ENCODE measurements at regions not wholly inside any gene's neighbourhood (a gene's known extent, or its start where the extent isn't known, plus 50 kb on each side); places are given as distances from the start of the nearest gene placed in this dataset.
"Not testable (repeated sequence)": the region's sequence is repeated elsewhere in the genome, so short reads cannot be mapped to it uniquely, and the experiment has no call there.

DNA sequence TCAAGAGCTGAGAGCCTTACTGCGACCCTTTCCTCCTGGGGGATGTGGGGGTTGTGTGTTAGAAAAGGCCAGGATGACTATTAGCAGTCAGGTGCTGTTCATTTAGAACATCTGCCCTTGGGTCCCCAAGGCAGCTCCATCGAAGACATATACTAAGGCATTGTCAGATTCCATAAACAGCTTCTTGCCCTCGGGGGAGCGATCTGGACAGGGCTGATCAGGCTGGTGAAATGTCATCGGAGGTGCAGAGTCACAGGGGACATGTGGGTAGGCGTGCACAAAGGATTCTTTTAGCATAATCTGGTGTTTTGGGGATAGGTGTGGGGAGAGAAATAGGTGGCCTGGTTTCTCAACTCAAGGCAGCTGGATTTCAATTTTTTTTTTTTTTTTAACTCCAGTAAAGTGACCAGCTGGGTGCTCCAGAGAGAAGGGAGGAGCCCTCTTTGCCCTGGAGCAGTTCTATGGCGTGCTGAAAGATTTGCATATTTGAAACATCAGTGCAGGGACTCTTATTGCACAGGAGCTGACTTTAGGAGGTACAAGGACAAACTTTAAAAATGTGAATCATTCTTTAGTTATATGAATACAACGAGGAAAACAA lies 160.1 kb downstream of the SUDS3 start:
- no peak for DNase-seq (ENCODE audit: low read depth in 2 of 2)

DNA sequence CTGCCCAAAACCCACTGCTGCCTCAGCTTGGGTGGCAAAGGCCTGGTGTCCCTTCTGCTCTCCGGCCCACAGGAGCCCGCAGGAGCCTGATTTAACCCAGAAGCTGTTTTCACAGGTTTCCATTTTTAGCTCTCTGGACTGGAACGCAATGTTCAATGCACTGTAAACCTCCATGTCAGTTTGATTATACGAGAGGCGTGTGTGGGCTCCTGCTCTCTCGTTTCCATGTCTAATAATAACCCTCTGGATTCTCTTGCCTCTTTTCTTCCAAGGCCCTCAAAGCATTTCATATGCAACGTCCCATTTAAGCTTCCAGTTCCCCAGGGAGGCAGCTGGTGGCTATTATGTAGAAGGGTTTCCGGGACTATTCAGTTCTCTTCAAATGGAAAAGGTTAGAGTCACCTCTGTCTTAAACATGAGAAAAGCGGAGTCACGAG lies 161.1 kb downstream of the SUDS3 start:
- no peak for DNase-seq (ENCODE audit: low read depth in 2 of 2)

DNA sequence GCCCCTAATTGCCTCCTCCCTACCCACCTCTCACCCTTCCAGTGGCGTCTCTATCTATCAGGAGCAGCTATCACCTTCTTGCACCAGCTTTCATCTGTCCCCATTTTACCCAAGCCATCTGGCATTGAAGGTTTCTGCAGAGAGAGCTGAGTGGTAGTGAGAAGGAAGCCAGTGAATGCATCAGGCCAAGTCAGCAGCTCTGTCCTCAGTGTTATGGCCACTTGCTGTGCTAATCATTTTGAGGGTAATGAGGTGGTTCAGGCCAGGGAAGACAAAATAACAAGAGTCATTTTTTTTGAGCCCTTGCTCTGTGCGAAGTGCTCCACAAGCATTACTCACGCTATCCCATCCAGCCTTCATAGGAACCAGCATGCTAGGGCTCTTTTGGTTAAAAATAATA lies 164.7 kb downstream of the SUDS3 start:
- no peak for DNase-seq (ENCODE audit: low read depth in 2 of 2)

DNA sequence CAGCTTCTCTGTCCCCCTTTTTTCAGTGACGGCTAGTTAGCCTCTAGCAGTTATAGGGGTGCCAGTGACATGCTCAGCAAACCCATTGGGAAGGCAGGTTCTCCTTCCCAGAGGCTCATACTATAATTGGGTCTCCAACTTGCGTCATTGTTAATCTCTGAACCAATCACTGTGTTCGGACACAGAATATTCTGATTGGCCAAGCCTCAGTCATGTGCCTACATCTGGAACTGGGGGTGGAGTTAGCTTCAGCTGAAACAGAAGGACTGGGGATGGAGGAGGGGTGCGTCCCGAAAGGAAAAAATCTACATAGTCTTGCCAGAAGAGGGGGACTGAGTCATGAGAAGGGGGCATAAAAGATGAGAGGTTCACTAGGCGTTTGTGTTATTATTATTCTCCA lies 165.6 kb downstream of the SUDS3 start:
- DNase-seq (ENCODE audit: low read depth in 2 of 2) = no peak

DNA sequence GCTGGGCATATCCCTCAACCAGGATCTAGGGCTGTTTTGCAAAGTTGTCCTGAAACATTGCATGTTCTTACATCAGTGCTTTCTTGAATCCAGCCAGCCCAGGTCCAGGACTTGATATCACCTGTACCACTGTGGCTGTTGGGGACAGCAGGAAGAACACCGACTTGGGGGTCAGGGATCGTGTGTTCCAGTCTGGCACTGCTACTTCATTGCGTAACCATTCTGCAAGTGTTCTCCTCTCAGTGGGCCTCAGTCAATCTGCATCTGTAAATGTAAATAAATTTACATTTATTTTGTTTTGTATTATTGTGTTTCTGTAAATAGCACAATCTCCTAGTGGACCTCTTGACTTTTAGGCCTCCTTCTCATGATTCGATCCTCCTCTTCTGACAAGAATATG lies 167.3 kb downstream of the SUDS3 start:
- DNase-seq (ENCODE audit: low read depth in 2 of 2) = no peak

DNA sequence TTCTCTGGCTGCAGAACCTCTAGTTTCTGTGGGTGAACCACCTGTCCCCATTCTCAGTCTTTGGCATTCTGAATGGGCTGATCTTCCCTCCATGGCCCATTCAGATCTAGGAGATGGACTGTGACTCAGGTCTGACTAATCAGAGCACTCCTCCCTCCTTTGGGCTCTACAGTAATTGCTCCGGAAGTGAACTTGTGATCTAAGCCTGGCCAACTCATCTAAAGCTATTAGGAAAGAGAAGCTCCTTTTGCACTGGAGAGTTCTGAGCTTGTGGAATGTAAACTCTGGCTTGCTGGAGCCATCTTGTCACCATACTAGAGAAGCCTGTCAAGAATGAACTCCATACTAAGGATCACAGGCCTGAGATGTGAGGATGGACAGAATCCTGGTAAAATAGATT lies 168.2 kb downstream of the SUDS3 start:
- no peak for DNase-seq (ENCODE audit: low read depth in 2 of 2)

DNA sequence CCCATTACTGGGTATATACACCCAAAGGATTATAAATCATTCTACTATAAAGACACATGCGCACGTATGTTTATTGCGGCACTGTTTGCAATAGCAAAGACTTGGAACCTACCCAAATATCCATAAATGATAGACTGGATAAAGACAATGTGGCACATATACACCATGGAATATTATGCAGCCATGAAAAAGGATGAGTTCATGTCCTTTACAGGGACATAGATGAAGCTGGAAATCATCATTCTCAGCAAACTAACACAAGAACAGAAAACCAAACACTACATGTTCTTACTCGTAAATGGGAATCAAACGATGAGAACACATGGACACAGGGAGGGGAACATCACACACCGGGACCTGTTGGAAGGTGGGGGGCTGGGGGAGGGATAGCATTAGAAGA lies 171.3 kb downstream of the SUDS3 start:
- DNase-seq (ENCODE audit: low read depth in 2 of 2) = not testable (repeated sequence)

DNA sequence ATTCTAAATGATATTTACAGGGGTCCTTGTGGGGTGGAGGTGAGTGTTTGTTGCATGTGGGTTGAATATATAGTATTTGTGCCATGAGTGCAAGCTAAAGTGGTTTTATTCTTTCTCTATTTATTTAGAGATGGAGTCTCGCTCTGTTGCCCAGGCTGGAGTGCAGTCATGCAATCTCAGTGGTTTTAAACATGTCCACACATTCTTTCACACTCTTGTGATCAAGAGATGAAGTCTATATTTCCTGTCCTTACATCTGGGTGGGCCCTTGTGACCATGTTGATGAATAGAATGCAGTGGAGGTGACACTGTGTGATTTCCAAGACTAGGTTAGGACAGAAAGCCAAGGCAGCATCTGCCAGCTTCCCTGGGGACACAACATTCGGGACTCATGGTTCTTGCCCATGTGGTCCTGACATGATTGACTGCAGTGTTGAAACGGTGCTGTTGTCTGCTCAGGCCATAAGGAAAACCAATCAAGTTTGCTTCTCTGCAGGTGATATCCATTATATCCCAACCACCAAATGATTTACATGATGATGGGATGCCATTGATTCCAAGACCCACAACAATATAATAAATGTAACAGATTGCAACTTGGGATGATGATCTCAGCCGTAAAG lies 172.6 kb downstream of the SUDS3 start:
- DNase-seq (ENCODE audit: low read depth in 2 of 2) = no peak

DNA sequence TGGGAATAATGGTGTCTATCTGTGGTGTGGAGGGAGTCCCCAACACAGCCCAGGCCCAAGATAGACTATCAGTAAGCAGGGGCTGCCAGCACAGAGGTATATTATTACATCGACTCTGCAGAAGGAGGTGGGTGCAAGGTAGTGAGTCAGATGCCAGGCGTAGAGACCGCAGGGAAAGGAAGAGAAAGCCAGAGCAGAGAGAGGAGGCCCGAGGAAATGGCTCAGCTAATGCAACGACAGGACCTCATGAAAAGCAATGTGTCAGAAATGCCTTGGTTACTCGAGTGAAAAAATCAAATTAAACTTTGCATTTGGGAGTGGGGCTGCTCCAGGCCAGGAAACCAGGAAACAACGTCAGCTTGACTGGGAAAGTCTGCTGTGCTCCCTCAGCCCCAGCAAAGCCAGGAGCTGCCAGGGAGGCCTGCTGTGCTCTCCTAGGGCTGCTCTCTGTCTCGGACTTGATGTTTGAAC lies 173.2 kb downstream of the SUDS3 start:
- DNase-seq (ENCODE audit: low read depth in 2 of 2) = no peak

DNA sequence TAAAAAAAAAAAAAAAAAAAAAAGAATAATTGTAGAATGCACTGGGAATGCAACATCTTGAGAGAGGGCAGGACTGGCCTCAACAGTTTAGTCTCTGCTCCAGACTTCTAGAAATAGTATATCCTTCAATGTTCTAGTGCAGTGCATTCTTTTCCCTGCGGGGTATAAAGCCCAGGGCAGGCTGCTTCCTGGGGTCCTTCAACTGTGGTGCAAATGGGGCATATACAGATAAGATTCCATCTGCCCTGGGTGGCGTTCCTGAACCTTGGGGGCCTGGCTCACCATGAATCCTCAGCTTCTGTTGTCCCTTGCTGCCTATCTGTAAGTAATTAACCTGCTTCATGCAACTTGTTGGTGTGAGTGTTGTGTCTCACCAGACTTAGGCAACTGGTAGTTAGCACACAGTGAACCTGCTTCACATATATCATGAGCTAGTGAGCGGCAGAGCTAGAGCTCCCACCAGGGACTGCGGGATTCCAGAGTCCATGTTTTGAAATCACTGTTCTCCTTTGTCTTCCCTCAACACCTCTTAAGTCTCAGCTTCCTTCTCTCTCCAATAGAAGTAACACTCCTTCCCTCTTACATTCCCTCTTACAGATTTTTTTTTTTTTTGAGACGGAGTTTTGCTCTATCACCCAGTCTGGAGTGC lies 177.6 kb downstream of the SUDS3 start:
- no peak for DNase-seq (ENCODE audit: low read depth in 2 of 2)

DNA sequence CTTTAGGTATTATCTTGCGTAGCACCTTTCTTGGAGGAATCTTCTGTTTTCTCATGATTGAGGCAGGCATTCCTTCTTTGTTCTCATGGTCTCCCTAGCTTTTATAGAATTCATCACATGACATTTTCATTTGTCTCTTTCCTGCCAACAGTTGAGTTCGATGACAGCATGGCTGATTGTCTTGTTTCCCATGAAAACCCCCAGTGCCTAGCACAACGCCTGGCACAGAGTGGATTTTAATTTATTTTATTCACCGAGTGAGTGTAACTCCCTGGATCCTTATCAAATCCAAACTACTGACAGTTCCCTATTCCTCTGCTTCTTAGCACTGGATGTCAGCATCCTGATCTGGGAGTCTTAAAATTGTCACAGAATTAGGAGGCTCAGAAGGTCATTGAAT lies 182.6 kb downstream of the SUDS3 start:
- DNase-seq (ENCODE audit: low read depth in 2 of 2) = no peak

DNA sequence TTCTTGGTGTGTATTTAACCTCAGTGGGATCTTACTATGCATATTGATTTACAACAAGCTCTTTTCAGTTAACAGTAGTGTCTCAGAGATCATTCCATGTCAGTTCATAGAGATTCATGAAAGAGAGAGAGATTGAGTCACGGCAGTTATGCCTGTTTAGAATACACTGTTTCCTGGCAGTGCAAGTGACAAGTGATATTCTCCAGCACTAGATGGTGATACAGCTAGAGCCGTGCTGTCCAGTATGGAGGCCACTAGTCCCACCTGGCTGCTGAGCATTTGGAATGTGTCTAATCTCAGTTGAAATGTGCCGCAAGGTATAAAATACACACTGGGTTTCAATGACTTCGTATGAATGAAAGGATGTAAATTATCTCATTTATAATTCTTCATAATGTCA lies 184.4 kb downstream of the SUDS3 start:
- no peak for DNase-seq (ENCODE audit: low read depth in 2 of 2)

DNA sequence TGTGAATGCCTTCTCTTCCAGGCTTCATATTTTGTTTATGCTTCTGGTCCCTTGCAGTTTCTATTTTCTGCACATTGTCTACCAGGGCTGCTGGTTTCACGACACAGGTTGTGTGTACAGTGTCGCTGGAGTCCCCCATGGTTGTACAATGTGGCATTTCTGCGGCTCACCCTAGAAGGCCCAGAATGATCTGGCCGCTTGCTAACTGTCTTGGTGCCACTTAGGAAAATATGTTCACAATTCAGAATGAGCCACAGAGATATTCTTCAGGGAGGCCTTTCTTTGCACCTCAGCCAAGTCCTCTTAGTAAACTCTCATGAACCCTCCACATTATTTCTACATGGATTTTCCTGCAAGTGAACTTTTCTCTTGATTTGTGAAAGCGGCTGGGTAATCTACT lies 195.4 kb downstream of the SUDS3 start:
- DNase-seq (ENCODE audit: low read depth in 2 of 2) = no peak

DNA sequence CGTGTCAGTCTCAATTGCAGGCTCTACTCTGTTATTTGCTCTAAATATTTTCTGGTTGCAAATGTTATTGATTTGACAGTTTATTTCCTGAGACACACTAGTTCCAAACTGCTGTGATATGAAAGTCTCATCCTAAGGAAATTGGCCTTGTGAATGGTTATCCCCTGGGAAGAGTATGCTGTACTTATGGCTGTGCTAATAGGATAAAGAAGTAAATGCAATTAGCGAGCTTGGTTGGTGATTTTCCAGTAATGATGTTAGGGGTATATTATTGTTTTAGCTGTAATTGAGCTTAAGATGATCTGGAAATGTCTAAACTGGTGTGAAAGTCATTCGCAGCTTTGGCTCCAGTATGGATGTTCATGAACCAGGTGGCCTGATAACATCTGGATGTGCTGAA lies 197.9 kb downstream of the SUDS3 start:
- DNase-seq (ENCODE audit: low read depth in 2 of 2) = no peak

DNA sequence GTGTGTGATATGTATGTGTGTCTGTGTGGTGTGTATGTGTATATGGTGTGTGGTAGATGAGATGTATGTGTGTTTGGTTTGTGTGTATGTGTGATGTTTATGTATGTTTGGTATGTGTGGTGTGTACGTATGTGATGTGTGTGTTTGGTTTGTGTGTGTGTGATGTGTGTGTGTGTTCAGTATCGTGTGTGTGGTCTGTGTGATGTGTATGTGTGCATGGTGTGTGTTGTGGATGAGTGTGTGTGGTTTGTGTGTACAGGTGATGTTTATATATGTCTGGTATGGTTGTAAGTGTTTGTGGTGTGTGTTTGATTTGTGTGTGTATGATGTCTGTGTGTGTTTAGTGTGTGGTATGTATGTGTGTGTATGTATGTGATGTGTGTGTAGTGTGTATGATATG lies 199.4 kb downstream of the SUDS3 start:
- no peak for DNase-seq (ENCODE audit: low read depth in 2 of 2)

DNA sequence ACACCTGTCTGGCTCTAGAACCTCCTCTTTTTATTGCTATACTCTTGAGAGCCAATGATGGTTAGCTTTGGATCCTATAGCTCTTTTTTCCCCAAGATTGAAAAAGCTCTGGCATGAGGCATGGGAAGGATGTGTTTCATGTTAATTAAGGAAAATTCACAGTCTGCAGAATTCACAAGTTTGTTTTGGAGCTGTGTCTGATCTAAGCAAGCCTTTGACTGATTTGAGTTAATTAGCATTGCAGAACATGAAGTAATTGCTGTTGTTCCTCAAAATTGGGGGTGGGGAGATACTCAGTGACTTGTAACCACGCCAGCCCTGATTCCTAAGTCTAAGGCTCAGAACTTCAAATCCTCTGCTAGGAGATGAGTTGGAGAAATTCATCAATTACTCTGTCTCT lies 205.0 kb downstream of the SUDS3 start:
- no peak for DNase-seq (ENCODE audit: low read depth in 2 of 2)

DNA sequence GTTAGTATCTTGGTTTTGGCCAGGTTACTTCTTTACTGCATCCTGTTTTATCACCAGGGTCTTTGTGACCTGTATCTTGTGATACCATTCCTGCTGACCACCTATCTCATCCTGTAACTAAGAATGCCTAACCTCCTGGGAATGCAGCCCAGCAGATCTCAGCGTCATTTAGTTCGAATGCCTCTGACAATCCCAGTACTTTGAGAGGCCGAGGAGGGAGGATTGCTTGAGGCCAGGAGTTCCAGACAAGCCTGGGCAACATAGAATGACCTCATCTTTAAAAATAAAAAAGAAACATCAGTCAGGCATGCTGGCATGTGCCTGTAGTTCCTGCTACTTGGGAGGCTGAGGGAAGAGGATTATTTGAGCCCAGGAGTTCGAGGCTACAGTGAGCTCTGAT lies 206.5 kb downstream of the SUDS3 start:
- no peak for DNase-seq (ENCODE audit: low read depth in 2 of 2)

DNA sequence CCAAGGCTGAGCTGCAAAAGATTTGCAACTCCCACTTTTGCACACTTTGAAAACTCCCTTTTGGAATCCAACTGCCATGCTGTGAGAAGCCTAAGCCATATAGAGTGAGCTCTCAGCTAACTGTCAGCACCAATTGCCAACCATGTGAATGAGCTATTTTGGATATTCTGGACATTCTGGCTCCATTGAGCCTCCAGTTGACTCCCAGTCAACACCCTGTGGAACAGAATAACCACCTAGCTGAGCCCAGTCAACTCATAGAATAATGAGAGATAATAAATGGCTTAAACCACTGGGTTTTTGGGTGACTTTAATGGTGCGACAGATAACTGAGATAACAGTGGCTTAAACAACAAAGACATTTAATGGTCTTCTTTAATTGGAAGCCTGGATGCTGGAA lies 210.1 kb downstream of the SUDS3 start:
- DNase-seq (ENCODE audit: low read depth in 2 of 2) = no peak

DNA sequence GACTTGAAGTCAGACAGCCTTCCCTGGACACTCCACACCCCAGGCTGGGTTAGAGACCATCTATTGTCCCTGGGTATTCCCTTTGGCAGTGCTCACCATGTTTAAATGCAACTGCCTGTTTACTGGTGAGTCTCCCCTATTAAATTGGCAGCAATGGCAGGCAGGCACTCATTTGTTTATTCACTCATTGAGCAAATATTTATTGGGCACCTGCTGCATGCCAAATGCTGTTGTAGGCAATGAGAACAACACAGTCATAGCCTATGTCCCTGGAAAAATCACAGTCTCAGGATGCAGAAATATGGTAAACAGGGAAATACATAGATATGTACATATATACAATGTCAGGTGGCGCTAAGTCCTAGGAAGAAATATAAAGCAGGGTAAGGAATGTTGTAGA lies 212.8 kb downstream of the SUDS3 start:
- DNase-seq (ENCODE audit: low read depth in 2 of 2) = no peak

DNA sequence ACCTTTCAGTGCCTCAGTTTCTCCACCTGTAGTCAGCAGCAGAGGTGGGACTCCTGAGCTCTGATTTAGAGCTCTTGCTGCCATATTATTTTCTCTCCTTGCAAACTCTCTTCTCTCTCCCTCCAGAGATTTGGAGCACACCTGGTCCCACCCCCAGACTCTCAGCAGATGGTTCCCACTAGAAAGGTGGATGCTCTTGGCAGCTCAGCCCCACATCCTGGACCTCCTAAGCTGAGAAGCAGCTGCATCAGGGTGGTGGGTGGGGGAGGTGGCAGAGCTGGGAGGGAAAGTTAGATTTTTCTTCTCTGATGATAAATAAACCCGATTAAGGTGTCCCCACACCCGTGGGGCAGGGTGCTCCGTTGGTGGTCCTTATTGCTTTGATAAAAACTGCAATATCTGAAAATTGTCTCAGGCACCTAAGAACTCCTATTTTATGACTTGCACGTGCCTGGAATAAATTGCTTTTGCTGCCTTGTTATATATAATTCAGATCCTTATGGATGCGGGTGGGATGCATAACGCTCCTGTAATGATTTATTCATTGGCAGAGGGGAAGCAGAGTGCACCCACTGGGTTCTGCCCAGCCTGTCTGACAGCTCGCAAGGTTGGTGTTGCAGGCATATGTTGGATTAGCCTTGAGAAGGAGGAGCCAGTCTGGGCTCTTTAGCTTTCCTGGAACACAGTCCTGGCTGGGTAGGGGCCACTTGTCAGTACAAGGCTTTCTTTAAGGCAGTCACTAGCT lies 214.2 kb downstream of the SUDS3 start:
- no peak for DNase-seq (ENCODE audit: low read depth in 2 of 2)

DNA sequence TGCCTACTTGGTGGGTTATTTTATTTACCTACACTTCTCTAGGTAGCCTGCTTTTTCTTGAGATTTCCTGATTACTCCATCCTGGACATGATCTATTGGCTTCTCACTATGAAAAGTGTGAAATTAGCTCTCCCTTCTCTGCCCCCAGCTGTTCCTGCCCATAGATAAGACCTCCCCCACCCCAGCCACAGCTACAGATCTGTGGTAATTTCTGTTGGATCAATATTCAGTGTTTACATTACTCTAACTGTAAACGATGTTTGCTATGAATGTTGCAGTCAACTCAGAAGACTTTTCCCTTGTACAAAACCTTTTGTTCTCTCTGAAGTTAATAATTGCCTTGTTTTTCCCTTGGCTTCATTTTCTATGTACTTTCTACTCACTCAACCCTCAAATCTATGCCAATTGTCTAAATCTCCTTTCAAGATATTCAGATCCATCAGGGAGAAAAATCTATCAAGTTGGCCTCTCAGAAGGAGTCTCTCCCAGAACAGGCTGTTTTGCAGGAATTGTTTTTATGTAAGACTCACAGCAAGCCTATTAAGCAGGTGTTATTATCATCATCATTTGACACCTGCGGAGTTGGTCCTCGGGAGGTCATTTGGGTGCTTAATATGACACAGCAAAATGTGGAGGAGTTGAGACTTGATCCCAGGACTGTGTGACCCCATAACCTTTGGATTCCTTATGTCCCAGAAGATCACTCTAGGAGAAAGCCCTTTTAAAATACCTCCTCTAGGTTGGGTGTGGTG lies 227.4 kb downstream of the SUDS3 start:
- no peak for DNase-seq (ENCODE audit: low read depth in 2 of 2)

DNA sequence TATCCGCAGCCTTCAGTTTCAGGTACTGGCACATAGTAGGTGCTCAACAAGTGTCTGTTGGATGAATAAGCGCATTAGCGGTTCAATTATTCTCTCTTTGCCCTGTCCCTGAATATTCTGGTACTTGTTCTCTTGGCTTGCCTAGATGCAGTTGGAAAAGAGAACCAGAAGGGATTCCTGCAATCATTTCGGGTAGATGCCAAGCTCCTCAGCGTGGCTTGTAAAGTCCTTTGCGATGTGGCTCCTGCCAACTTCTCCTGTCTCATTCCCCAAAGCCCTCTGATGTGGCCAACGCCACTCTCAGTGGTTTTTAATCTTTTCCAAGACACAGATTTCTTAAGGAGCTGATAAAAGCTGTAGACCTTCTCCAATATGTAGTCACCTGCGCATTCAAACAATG lies 230.3 kb downstream of the SUDS3 start:
- no peak for DNase-seq (ENCODE audit: low read depth in 2 of 2)

Data from dermis microvascular lymphatic vessel endothelial cell (primary cell).